ENCODE measurements at regions not wholly inside any gene's neighbourhood (a gene's known extent, or its start where the extent isn't known, plus 50 kb on each side); places are given as distances from the start of the nearest gene placed in this dataset.
A peak's percentile ranks its signal among the peaks of the same experiment; 100 is the strongest.

DNA sequence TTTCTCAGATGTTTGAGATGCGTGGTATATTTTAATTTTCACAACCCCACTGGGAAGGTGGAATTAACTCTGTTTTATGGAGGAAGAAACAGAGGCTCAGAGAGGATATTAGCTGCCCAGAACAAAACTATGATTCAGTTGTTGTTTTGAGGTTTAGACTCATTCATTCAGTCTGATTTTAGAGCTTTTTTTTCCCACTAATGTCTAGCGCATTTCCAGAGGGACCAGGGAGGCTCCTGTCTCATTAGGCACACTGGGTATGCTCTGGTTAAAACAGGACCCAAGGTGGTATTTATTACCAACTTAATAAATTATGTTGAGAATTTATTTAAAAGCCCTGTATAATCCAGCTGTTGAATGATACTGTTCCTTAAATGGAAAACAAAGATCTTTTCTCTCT lies 272.0 kb upstream of the RGMA start:
- DNase-seq: no peak
- peaks cover 56% of the 10 kb centered on the region for H3K4me1 Mint-ChIP-seq
- no peak overlapping the region for H3K4me3 Mint-ChIP-seq
- H3K27ac Mint-ChIP-seq: no peak overlapping the region
- no peaks in the 10 kb centered on the region for H3K36me3 Mint-ChIP-seq (ENCODE audit: low read depth)
- no peaks in the 10 kb centered on the region for H3K9me3 Mint-ChIP-seq
- TF ChIP-seq, protein P1, sequence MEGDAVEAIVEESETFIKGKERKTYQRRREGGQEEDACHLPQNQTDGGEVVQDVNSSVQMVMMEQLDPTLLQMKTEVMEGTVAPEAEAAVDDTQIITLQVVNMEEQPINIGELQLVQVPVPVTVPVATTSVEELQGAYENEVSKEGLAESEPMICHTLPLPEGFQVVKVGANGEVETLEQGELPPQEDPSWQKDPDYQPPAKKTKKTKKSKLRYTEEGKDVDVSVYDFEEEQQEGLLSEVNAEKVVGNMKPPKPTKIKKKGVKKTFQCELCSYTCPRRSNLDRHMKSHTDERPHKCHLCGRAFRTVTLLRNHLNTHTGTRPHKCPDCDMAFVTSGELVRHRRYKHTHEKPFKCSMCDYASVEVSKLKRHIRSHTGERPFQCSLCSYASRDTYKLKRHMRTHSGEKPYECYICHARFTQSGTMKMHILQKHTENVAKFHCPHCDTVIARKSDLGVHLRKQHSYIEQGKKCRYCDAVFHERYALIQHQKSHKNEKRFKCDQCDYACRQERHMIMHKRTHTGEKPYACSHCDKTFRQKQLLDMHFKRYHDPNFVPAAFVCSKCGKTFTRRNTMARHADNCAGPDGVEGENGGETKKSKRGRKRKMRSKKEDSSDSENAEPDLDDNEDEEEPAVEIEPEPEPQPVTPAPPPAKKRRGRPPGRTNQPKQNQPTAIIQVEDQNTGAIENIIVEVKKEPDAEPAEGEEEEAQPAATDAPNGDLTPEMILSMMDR (IDR thresholded peaks at IDR 0.05): no peak
- peaks cover 5% of the 10 kb centered on the region for H3K27me3 Mint-ChIP-seq (ENCODE audit: low read depth, poor library complexity)

DNA sequence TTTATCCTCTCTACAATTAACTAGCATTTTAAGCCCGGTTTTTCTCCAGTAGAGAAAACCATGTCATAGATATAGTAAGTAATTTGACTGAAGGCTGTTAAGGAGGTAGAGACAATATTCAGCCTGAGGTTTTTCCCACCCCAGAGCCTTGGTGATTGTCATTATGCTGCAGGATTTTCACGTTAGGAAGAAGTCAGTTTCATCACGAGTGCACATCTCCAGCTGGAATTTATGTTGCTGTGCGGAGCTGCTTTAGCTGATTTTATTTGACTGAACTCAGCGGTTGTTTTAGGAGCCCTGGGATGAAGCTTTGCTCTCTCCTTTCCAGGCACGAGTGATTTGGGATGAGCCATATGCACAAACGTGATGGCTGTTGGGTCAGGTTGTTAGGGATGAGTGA lies 271.3 kb upstream of the RGMA start:
- TF ChIP-seq, protein P1 (IDR thresholded peaks at IDR 0.05): no peak
- Mint-ChIP-seq H3K27me3 (ENCODE audit: low read depth, poor library complexity) (peaks cover 4% of the 10 kb centered on the region), H3K27ac (peak overlapping the region; percentile 66), H3K36me3 (ENCODE audit: low read depth) (no peaks in the 10 kb centered on the region), H3K9me3 (peaks cover under 1% of the 10 kb centered on the region), H3K4me1 (peaks cover 50% of the 10 kb centered on the region), H3K4me3 (no peak overlapping the region)
- DNase-seq: no peak

DNA sequence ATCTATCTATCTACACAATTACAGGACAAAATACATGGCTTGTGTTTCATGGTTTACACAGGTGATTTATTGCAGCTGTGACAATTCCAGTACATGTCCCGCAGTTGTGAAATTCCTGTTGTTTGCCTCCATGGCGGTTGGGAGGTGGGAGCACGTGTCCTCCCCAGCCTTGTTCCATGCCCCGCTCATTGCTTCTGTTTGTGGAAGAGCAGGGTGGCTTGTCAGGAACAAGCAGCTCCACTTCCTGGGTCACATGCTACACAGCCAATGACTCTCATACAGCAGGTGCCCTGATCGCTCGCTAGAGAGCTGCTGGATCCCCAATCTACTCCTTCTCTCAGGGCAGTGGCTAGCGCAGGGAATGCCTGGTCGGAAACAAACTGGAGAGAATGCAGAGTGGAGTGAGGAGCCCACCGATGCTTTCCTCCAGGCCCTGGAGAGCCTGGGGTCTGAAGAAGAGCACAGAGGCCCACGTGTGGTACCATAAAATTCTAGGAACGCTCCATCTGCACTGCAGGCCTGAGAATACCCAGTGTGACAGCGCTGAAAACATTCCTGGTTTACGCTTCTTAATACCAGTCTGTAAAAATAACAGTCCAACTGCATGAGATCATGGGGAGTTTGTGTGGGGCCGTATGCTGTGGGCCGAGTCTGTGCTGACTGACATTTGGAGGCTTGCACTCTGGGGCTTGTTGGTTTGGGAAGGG lies 270.6 kb upstream of the RGMA start:
- Mint-ChIP-seq H3K9me3 (peaks cover 7% of the 10 kb centered on the region), H3K36me3 (ENCODE audit: low read depth) (no peaks in the 10 kb centered on the region), H3K4me3 (no peak overlapping the region), H3K4me1 (peaks cover 49% of the 10 kb centered on the region), H3K27me3 (ENCODE audit: low read depth, poor library complexity) (peaks cover 3% of the 10 kb centered on the region), H3K27ac (peak overlapping the region; percentile 3)
- no peak for DNase-seq
- TF ChIP-seq, protein P1 (IDR thresholded peaks at IDR 0.05): no peak

DNA sequence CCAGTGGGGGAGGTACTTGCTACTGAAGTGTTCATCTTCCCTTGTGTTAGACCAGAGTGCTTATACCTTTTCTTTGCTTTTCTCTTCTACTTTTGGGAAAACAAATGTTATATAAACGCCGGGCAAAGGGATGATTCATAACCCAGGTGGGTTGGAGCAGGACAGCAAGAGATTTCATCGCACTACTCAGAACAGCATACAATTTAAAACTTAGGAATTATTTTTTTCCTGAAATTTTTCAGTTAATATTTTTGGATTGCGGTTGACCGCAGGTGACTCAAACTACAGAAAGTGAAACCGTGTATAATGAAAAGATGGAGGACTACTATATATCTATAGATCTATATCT lies 270.0 kb upstream of the RGMA start:
- Mint-ChIP-seq H3K9me3 (peaks cover 7% of the 10 kb centered on the region), H3K27ac (no peak overlapping the region), H3K4me1 (peaks cover 49% of the 10 kb centered on the region), H3K4me3 (no peak overlapping the region), H3K36me3 (ENCODE audit: low read depth) (no peaks in the 10 kb centered on the region), H3K27me3 (ENCODE audit: low read depth, poor library complexity) (peaks cover 3% of the 10 kb centered on the region)
- TF ChIP-seq, protein P1 (IDR thresholded peaks at IDR 0.05): no peak
- no peak for DNase-seq

DNA sequence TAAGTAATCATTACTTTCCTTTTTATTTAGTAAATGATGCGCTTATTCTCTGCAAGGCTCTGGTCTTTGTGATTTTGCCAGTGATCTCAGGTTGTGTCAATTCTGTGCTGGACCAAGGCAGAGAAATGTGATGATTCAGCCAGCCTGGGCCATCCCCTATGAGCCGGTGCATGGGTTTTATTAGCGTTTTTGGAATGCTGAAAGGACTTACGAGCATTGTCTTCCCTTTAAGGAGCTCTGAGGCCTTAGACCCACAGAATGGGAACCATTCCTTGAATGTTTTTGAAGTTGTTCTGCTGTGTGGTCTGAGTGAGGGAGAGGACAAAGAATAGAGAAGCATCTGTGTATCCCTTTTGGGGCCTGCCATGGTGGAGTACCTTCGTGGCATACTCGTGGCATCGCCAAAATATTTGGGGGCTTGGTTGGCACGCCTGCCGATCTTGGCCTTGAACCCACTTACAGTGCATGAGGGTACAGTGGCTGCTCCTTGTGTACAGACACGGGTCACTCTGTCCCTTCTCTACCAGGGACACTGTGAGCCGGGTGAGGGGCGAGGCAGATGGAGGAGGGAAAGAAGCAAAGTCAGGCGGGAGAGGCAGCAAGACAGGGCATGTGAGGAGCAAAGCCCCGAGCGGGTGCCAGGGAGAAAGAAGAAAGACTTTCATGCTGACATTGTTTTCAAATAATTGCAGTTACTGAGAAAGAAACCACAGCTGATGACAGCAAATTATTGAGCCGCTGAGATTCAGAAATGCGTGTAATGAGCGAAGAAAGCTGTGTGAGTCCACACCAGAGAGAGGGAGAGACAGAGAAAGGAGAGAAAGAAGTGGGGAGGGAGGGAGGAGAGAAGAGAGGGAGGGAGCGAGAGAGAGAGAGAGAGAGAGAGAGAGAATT lies 269.4 kb upstream of the RGMA start:
- Mint-ChIP-seq H3K4me3 (no peak overlapping the region), H3K27ac (peak overlapping the region; percentile 2), H3K9me3 (peaks cover 10% of the 10 kb centered on the region), H3K4me1 (peaks cover 49% of the 10 kb centered on the region), H3K27me3 (ENCODE audit: low read depth, poor library complexity) (peaks cover 3% of the 10 kb centered on the region), H3K36me3 (ENCODE audit: low read depth) (no peaks in the 10 kb centered on the region)
- no peak for DNase-seq
- TF ChIP-seq, protein P1 (IDR thresholded peaks at IDR 0.05): no peak

Data from nephron progenitor cell (in vitro differentiated cells).